GM10248 (cell line): ENCODE measurements at regions not wholly inside any gene's neighbourhood (a gene's known extent, or its start where the extent isn't known, plus 50 kb on each side); places are given as distances from the start of the nearest gene placed in this dataset.

Experiments
- CTCF ChIA-PET: fragments of 300-600 bp; sonication (Branson Sonifier 250); formaldehyde crosslinking; extraction: SDS; loops from one replicate; lab custom pipeline; 2021; ENCODE audit warnings: antibody characterized with exemption; lab: Yijun Ruan, JAX
- POLR2A ChIA-PET: fragments of 350-650 bp; sonication (Branson Sonifier 250); formaldehyde crosslinking; extraction: SDS; loops from one replicate; lab custom pipeline; 2020; ENCODE audit warnings: antibody characterized with exemption; lab: Yijun Ruan, JAX
- DNase-seq: peaks from one replicate; pipeline ENCODE4 v3.0.0; 2012; ENCODE audit errors: extremely low spot score
- CTCF ChIP-seq: IDR thresholded peaks from 2 replicates; pipeline ENCODE4 v1.5.1; 2012; ENCODE audit warnings: mild to moderate bottlenecking, low read depth; ENCODE audit errors: extremely low read depth, missing control alignments, control extremely low read depth

DNA sequence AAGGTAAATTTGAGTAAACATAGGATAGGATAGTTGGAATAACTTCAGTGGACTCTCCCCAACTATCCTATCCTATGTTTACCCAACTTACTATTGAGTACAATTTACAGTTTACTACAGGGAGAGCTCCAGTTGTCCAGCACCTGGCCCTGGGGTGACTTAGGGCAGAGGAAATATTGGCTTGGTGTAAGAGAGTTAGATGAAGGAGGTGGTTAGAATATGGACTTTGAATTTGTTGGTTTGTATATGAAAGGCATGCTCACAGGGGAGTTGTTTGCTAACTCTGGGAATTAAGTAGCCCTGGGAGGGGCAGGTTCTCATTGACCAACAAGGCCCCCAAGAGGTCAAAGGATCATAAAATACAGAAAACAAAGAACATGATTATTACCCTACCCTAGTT lies 497.7 kb downstream of the ARL4A start:
- ChIA-PET POLR2A (no interaction called here), CTCF (no interaction called here)
- no peak for DNase-seq
- no peak for TF ChIP-seq CTCF

- no peak for DNase-seq
- no peak for TF ChIP-seq CTCF
- CTCF ChIA-PET, result no interaction called here
- POLR2A ChIA-PET, result no interaction called here
Observed at GRCh38 chr7:13188236-13188805, 500.9 kb downstream of the ARL4A start.

GRCh38 chr7:13188922-13189321 lies 501.5 kb downstream of the ARL4A start:
- ChIA-PET CTCF (interaction anchor here (1.2 kb wide), 1 partner anchor 10 kb away, joined by 3 read pairs; no protein-coding TSS in a partner anchor), POLR2A (no interaction called here)
- no peak for DNase-seq
- no peak for TF ChIP-seq CTCF

GRCh38 chr7:13189668-13190067 lies 502.2 kb downstream of the ARL4A start:
- no peak for TF ChIP-seq CTCF
- ChIA-PET POLR2A (no interaction called here), CTCF (interaction anchor here (1.2 kb wide), 1 partner anchor 9 kb away, joined by 3 read pairs; no protein-coding TSS in a partner anchor)
- DNase-seq, result no peak

GRCh38 chr7:13197501-13197900 lies 510.1 kb downstream of the ARL4A start:
- no peak for DNase-seq
- TF ChIP-seq CTCF, result no peak
- ChIA-PET POLR2A (no interaction called here), CTCF (no interaction called here)

DNA sequence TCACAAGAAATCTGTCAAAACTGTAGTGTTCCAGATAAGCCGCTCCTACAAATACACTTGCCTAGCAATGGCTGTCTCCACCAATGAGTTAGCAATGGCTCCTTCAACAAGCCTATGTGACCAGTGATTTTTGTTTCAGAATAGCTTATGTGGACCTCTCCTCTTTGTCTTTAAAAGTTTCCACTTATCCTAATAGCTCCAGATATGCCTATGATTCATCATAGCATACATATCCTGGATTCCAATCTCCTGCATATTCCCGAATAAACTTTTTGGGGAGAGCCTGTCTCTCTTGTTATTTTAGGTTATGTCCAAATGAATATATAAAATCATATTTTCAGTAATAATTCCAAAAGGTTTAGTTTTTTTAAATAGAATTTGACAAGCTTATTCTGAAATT lies 510.6 kb downstream of the ARL4A start:
- ChIA-PET CTCF (interaction anchor here (0.8 to 1.7 kb wide), 2 partner anchors 13 to 673 kb away, joined by 4 read pairs; no protein-coding TSS in a partner anchor), POLR2A (no interaction called here)
- no peak for DNase-seq
- TF ChIP-seq CTCF, result no peak
